Esophagus muscularis mucosa (tissue), 4 donors: ENCODE measurements at regions not wholly inside any gene's neighbourhood (a gene's known extent, or its start where the extent isn't known, plus 50 kb on each side); places are given as distances from the start of the nearest gene placed in this dataset.

Source experiments
- DNase-seq: peaks from one replicate; pipeline ENCODE4 v3.0.0-alpha.2; 2017; ENCODE audit errors: extremely low spot score
- H3K27ac ChIP-seq, 4 donors: fragments of 200-600 bp; sonication (generic); replicated peaks in 1 of 4; 1 replicate in 3 of 4; 2 replicates in 1 of 4; pipeline ENCODE4 v1.5.1; 2016 to 2019; ENCODE audit warnings: mild to moderate bottlenecking in 1 of 4
- H3K27me3 ChIP-seq, 4 donors: fragments of 200-600 bp; sonication (generic); one replicate each; pipeline versions ENCODE4 v1.5.1 to v1.6.0; 2016 to 2019
- H3K36me3 ChIP-seq, 4 donors: fragments of 200-600 bp; sonication (generic); one replicate each; pipeline ENCODE4 v1.5.1; 2016 to 2019
- H3K4me1 ChIP-seq, 4 donors: fragments of 200-600 bp; sonication (generic); one replicate each; pipeline ENCODE4 v1.5.1; 2016 to 2019
- H3K4me3 ChIP-seq, 4 donors: fragments of 200-600 bp; sonication (generic); 1 replicate in 2 of 4; 2 replicates in 2 of 4; pipeline ENCODE4 v1.5.1; 2016 to 2019; ENCODE audit warnings: mild to moderate bottlenecking in 4 of 4, moderate library complexity in 1 of 4
- H3K9me3 ChIP-seq, 4 donors: fragments of 200-600 bp; sonication (generic); 1 replicate in 3 of 4; 2 replicates in 1 of 4; pipeline ENCODE4 v1.5.1; 2016 to 2019
- CTCF ChIP-seq, 3 experiments: fragments of 200-600 bp in 2 of 3; fragments of 450-650 bp in 1 of 3; sonication (generic) in 2 of 3; IDR thresholded peaks; one replicate each; pipeline ENCODE4 v1.5.1; 2017 to 2019; ENCODE audit warnings: antibody characterized with exemption in 3 of 3, mild to moderate bottlenecking in 2 of 3, moderate library complexity in 1 of 3
- EP300 ChIP-seq: sonication (generic); formaldehyde crosslinking; IDR thresholded peaks from one replicate; pipeline ENCODE4 v1.6.1; 2017; ENCODE audit warnings: antibody characterized with exemption
- POLR2A ChIP-seq: fragments of 450-650 bp; IDR thresholded peaks from one replicate; pipeline ENCODE4 v1.6.1; 2017; ENCODE audit warnings: antibody characterized with exemption, moderate library complexity, mild to moderate bottlenecking, low read depth
- POLR2AphosphoS5 ChIP-seq, 2 donors: sonication (generic); formaldehyde crosslinking; IDR thresholded peaks; one replicate each; pipeline ENCODE4 v1.6.1; 2017; ENCODE audit warnings: antibody characterized with exemption in 2 of 2
- WGBS: methylation state at CpG from one replicate; pipeline ENCODE4 v1.1.5; 2018; 5-methylcytosine and 5-hydroxymethylcytosine counted together
- intact Hi-C: fragments of 100-400 bp; cut with DNase I; formaldehyde crosslinking; loops from one replicate; pipeline ENCODE4 v1.15.1; 2023

GRCh38 chr1:170789063-170789462, 125.1 kb downstream of the PRRX1 start:
- H3K4me1 ChIP-seq: no peaks in the 10 kb centered on the region
- no peaks in the 10 kb centered on the region for H3K27me3 ChIP-seq
- WGBS: 89% methylated on average over 2 of the region's 2 CpGs
- no peaks in the 10 kb centered on the region for H3K36me3 ChIP-seq
- no peak for TF ChIP-seq EP300
- no peak for TF ChIP-seq POLR2AphosphoS5 (IDR thresholded peaks at IDR 0.05)
- TF ChIP-seq POLR2A: no peak
- no peak for TF ChIP-seq CTCF (IDR thresholded peaks at IDR 0.05)
- intact Hi-C loops: no loop called here
- no peak overlapping the region for H3K27ac ChIP-seq
- DNase-seq: no peak
- no peak overlapping the region for H3K4me3 ChIP-seq
- no peaks in the 10 kb centered on the region for H3K9me3 ChIP-seq

GRCh38 chr1:170790175-170790574, 126.2 kb downstream of the PRRX1 start:
- intact Hi-C loops: no loop called here
- WGBS: 14% methylated on average over 2 of the region's 2 CpGs
- Histone ChIP-seq H3K4me1 (no peaks in the 10 kb centered on the region), H3K27ac (no peak overlapping the region), H3K4me3 (no peak overlapping the region), H3K36me3 (no peaks in the 10 kb centered on the region), H3K9me3 (no peaks in the 10 kb centered on the region), H3K27me3 (no peaks in the 10 kb centered on the region)
- TF ChIP-seq POLR2AphosphoS5 (IDR thresholded peaks at IDR 0.05) (no peak), POLR2A (no peak), CTCF (IDR thresholded peaks at IDR 0.05) (no peak), EP300 (no peak)
- no peak for DNase-seq

GRCh38 chr1:170790651-170791071, 126.7 kb downstream of the PRRX1 start:
- H3K27ac ChIP-seq: no peak overlapping the region
- no peaks in the 10 kb centered on the region for H3K36me3 ChIP-seq
- DNase-seq: no peak
- no peak overlapping the region for H3K4me3 ChIP-seq
- H3K9me3 ChIP-seq: no peaks in the 10 kb centered on the region
- no peak for TF ChIP-seq POLR2AphosphoS5 (IDR thresholded peaks at IDR 0.05)
- no peak for TF ChIP-seq CTCF (IDR thresholded peaks at IDR 0.05)
- no peak for TF ChIP-seq POLR2A
- no peak for TF ChIP-seq EP300
- intact Hi-C loops: no loop called here
- no peaks in the 10 kb centered on the region for H3K27me3 ChIP-seq
- H3K4me1 ChIP-seq: no peaks in the 10 kb centered on the region
- WGBS: 45% methylated on average over 3 of the region's 3 CpGs

GRCh38 chr1:170791941-170792340, 128.0 kb downstream of the PRRX1 start:
- no peak overlapping the region for H3K4me3 ChIP-seq
- no peaks in the 10 kb centered on the region for H3K36me3 ChIP-seq
- no peak for DNase-seq
- no peaks in the 10 kb centered on the region for H3K27me3 ChIP-seq
- intact Hi-C loops: no loop called here
- no peaks in the 10 kb centered on the region for H3K4me1 ChIP-seq
- 64% methylated on average over 5 of the region's 5 CpGs for WGBS
- TF ChIP-seq POLR2A (no peak), CTCF (IDR thresholded peaks at IDR 0.05) (no peak), EP300 (no peak)
- H3K27ac ChIP-seq: no peak overlapping the region
- no peaks in the 10 kb centered on the region for H3K9me3 ChIP-seq

GRCh38 chr1:170800265-170800664, 135.1 kb upstream of the MROH9 start:
- intact Hi-C loops: no loop called here
- no peak for TF ChIP-seq EP300
- no peak for DNase-seq
- Histone ChIP-seq H3K4me3 (no peak overlapping the region), H3K27ac (no peak overlapping the region), H3K9me3 (no peaks in the 10 kb centered on the region), H3K27me3 (no peaks in the 10 kb centered on the region), H3K36me3 (no peaks in the 10 kb centered on the region), H3K4me1 (no peaks in the 10 kb centered on the region)
